Activated CD4-positive, CD25-positive, alpha-beta regulatory T cell treated with anti-CD3 and anti-CD28 coated beads, Interleukin-2, amount 50 U/mL, for 72 hours (primary cell): ENCODE measurements at regions not wholly inside any gene's neighbourhood (a gene's known extent, or its start where the extent isn't known, plus 50 kb on each side); places are given as distances from the start of the nearest gene placed in this dataset.

ENCODE experiments used
- DNase-seq: peaks from one replicate; pipeline ENCODE4 v3.0.0; 2021

DNA sequence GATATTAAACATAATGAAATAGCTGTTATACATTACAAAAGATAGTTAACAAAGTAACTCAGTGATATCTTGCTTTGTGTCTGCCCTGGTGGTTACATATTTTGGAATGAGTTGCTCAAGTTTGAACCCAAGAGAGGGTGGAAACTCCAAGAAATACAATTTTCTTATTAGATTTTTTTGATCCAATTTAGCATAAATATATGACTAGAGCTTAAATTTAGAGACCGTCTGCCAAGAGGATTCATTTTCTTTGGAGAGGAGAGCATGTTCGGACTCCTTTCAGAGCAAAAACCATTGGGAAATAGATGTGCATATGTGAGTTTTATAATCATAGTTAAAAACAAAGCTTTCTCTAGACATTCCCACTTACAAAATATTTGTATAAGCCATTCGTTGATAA, 353.4 kb downstream of the EPM2A start:
- no peak for DNase-seq

DNA sequence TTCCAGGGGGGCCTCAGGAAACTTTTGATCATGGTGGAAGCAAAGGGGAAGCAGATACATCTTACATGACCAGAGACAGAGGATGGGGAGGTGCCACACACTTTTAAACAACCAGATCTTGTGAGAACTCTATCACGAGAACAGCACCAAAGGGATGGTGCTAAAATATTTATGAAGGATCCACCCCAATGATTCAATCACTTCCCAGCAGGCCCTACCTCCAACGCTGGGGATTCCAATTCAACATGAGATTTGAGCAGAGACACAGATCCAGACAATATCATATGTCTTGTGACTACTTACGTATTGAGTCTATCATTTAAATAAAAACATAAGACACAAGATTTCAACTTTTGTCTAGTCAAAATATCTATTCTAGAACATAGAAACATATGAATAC, 351.9 kb downstream of the EPM2A start:
- no peak for DNase-seq

DNA sequence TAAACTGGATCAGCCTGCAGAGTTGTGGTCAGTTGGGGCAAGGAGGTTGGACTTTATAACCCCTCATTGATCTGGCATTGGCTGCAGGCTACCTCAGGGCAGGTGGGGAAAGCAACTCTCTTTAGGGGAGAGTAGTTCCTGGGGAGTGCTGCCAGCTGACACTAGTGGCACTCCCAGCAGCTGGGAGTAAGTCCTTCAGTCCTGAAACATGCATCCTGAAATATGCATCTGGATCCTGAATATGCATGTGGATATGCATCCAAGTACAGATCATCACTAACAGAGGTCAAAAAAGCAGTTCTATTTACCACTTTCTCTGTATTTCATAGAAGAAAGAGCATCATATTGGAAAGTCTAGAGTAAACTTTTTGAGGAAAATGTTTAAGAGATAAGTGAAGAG, 350.8 kb downstream of the EPM2A start:
- DNase-seq = no peak

DNA sequence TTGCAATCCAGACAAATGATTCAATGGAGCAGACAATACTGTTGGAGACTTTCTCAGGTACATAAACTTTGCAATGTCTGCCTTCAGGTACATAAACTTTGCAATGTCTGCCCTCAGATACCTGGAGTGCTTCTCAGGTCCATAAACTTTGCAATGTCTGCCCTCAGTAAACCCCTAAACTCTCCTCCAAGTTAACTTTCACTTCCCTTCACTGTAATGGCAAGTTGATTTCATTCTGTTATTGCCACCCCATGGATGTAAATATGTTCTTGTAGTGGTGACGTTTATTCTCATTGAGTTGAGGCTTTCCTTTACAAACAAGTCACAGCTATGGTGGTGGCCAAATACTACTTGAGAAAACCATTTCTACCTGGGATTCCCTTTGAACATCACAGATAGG, 338.8 kb downstream of the EPM2A start:
- DNase-seq = no peak

DNA sequence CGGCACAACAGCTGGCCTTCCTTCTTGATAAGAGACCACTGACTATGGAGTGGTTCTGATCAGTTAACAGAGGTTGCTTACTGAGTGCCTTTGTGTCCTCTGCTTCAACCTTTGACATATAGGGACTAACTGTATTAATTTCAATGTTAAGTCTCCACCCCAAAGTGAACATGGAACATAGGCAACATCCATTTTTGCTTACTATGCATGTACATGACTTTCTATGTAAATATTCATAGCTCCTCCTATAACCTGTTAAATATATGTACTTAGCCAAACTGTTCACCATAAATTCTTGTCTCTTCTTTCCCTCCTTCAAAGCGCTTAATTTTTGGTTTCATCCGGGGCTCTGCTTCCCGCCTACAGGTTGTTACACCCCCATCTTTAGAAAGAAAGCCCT, 334.8 kb downstream of the EPM2A start:
- no peak for DNase-seq

DNA sequence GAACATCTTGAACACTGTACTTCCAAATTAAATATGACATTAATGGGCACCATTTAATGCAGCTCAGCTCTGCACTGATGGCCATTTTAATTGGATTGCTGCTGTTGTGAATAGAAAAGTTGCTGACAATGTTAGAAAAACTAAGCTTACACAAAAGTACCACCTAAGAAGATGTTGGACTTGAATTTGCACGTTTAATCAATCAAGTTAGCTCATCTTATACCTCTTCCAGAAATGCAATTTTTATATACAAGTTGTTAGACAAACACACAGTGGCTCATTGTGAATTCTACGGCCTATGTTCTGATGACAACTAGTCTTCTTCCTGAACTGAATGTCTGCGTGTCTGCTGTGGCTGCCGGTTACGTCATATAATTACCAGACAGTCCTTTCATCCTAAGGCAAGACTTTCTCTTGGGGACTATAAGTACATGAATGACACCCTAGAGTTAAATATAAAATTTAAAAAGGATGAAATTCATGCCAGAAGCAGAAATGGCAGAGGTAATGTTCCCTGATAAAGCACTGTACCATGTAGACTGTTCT, 330.2 kb downstream of the EPM2A start:
- no peak for DNase-seq

DNA sequence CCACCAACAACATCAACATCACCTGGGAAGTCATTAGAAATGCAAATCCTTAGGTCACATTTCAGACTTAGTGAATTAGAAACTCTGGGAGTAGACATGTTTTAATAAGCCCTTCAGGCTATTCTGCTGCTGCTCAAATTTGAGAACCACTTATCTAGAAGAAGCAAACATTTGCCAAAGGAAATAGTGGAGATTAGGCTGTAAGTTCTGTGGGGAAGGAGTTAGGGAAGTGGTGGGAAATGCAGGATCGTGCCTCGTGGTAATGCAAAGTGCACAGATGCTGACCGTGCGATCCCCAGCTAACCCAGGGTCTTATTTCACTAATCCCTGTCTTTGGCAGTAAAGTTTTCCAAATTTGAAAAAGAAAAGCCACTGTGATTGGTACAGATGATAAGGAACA, 328.5 kb downstream of the EPM2A start:
- DNase-seq = no peak

DNA sequence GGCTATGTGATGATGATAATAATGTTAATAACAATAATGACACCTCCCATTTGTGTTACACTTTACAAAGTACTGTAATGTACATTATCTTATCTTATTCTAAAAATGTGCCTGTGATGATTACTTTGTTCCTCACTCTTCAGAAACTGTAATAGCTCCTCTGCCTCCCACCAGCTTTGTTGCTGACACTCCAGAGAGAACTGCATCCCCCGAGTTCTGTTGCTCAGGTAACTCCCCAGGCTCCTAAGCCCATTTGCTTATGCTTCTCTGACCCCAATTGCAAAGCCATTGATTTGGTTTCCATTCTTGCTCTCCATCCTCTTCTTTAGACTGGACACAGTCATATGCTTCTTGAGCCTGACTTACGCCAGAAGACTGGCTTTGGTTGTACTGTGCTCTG, 319.7 kb downstream of the EPM2A start:
- no peak for DNase-seq

DNA sequence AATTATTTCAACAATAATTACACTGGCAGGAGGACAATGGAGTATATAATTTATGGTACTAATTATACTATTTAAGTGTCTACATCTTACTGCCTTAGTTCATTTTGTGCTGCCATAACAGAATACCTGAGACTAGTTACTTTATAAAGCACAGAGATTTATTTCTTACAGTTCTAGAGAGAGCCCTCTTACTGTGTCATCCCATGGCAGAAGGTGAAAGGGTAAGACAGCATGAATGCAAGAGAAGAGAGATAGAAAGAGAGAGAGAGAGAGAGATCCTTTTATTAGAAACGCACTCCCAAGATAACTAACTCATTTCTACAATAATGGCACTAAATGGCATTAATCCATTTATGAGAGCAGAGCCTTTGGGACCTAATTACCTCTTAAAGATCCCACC, 314.7 kb downstream of the EPM2A start:
- no peak for DNase-seq

DNA sequence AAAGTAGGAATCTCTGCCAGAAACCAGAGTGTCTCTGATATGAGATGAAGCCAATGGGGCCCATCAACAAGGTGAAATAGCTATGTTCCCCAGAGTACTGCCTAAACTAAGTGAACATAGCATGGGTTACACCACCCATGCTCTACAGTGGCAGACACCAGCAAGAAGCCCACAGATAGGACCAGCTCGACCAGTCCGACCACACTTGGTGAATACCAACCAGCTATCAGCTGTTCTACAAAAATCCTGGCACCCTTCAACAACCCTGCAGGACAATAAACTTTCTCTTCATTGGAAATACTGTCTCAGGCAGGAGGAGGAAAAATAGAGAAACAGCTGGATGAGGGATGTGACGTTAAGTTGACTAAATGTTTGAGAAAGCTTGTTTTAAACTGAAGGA, 311.4 kb downstream of the EPM2A start:
- no peak for DNase-seq

DNA sequence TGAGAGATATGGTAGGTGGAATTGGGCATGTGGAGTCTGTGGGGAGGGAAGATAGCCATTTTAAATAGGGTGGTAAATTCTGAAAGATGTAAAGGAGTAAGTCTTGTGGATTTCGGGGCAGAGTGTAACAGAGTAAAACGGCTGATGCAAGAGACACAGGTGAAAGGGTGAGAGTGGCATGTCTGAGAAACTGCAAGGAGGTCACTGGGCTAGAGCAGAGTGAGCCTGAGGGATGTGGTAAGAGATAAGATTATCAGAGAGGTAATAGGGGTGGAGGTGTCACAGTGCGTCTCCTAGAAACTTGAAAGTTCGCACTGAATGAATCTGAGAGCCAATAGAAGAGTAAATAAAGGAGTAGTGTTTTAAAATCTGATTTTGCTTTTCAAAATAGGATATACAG, 308.1 kb downstream of the EPM2A start:
- DNase-seq = no peak

DNA sequence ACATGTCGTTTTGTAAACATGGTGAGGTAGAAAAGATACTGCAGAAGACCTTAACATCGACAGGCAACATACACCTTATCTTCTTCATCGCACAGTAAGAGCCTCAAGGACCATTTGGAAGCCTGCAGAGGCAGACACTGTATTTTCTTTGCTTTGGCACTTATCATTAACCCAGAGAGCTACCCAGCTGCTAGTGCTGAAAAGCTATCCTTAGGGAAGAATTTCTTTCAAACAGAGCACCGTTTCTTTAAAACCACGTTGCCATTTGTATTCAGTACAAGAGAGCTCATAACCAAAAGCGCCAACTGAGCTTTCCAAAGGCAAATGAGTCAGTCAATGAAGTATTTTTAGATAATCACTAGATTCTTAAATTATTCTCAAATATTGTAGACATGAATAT, 306.6 kb downstream of the EPM2A start:
- no peak for DNase-seq

DNA sequence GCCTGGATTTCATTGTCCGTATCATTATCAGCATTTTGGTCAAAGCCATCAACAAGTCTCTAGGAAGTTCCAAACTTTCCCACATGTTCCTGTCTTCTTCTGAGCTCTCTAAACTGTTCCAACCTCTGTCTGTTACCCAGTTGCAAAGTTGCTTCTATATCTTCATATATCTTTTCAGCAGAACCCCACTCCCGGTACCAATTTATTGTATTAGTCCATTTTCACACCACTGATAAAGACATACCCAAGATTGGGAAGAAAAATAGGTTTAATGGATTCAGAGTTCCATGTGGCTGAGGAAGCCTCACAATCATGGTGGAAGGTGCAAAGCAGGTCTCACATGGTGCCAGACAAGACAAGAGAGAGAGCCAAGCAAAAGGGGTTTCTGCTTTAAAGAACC, 293.2 kb downstream of the EPM2A start:
- no peak for DNase-seq

DNA sequence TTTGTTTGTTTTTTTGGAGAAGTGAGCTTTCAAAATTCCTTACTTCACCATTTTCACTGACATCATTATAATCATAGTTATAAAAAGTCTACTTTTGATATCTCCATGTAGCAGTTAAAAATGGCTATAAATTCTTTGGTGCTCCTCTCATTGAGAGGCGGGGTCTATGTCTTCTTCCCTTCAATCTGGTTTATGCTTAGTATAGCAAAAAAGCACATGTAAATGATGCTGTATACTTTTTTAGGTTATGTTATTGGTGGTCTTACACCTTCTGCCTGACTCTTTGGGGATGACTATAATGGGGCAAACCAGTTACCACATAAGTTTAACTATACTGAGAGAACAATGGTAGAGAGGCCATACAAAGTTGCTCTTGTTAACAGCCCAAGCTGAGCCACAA, 289.6 kb downstream of the EPM2A start:
- DNase-seq = no peak

DNA sequence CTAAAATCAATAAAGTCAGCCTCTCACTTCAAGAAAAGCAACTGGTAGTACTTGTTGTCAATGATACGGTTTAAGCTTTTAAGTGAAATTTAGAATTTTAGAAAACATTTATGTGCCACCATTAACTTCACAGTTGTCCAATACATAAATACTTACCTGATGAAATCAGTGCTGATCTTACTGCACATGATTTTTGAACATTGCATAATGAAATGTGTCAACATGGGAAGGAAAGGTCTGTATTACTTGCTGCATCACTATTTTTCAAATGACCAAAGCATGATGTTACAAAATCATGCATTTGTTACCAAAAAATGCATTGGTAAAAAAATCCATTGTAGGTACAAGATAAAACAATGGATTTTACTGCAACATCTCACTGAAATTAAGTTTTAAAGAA, 284.3 kb downstream of the EPM2A start:
- no peak for DNase-seq

DNA sequence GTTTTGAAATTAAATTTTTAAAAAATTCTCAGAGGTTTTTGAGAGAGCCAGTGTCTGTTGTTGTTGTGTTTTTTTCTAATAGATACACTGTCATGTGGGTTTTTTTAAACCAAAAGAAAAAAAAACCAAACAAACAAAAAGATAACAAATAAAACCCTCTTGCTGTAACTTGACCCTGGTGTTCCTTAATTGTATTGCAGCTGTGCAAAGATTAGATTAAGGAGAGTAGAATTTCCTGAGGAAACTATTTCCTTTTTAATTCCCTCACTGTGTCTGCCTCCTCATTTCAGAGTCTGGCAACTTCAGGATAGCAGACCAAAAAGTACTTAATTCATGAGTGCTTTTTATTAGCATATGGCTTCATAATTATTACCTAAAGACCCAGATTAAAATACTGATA, 281.9 kb downstream of the EPM2A start:
- DNase-seq = no peak

DNA sequence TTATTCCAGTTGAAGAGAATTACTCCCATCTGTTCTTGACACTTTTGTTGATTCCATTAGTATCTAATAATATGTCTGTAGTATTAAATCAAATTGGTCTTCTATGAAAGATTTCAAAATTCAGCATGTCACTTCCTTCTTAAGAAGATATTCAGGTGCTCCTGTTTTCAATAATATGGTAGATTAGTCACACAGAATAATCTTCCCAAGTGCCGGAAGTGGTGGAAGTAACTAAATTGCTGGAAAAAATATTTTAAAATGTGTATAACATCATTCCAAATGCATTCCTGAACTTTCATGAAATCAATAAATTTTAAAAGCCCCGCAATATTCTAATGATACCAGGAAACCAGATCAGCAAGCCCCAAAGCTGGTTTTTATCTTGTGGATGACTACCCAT, 281.3 kb downstream of the EPM2A start:
- no peak for DNase-seq

DNA sequence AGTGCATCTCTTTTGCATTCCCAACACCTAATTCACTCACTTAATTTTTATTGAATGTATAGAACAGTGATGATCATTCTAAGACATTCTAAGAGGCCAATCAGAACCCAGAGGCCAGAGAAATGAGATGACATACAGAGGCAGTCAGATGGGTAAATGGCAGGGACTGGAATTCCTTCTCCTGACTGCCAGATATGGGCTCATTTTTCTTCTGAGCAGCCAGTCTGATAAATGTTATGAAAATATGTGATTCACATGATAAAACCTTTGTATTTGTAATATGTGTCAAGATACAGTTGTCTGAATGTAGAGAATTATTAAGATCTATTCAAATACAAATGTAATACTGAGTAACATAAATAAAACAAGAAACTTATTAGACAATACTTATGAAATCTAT, 277.8 kb downstream of the EPM2A start:
- DNase-seq = no peak

DNA sequence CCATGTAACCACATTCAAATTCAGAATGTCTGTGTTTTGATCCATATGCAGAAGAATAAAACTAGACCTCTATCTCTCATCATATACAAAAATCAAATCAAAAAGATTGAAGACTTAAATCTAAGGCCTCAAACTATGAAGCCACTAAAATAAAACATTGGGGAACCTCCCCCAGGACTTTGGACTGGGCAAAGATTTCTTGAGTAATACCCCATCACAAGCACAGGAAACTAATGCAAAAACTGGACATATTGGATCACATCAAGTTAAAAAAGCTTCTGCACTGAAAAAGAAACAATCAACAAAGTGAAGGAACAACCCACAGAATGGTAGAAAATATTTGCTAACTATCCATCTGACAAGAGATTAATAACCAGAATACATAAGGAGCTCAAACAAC, 266.8 kb downstream of the EPM2A start:
- no peak for DNase-seq

DNA sequence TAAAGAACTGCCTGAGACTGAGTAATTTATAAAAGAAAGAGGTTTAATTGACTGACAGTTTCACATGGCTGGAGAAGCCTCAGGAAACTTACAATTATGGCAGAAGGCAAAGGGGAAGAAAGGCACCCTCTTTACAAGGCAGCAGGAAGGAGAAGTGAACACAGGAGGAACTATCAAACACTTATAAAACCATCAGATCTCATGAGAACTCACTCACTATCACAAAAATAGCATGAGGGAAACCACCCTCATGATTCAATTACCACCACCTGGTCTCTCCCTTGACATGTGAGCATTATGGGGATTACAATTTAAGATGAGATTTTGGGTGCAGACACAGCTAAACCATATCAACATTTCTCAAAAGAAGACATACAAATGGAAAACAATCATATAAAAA, 266.3 kb downstream of the EPM2A start:
- DNase-seq = no peak

DNA sequence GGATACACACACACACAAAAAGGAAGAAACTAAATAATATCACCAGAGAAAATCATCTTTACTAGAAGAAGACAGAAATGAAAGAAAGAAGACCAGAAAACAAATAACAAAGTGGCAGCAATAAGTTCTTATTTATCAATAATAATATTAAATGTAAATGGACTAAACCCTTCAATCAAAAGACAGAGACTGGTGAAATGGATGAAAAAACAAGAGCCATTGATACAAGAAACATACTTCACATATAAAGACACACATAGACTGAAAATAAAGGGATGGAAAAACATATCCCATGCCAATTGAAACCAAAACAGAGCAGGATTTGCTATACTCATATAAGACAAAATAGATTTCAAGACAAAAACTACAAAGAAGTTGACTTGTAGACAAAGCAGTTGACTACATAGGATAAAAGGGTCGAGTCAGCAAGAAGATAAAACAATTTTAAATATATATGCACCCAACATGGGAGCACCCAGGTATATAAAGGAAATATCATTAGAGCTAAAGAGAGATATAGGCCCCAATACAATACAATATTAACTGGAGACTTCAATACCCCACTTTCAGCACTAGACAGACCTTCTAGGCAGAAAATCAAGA, 259.4 kb downstream of the EPM2A start:
- DNase-seq = no peak

DNA sequence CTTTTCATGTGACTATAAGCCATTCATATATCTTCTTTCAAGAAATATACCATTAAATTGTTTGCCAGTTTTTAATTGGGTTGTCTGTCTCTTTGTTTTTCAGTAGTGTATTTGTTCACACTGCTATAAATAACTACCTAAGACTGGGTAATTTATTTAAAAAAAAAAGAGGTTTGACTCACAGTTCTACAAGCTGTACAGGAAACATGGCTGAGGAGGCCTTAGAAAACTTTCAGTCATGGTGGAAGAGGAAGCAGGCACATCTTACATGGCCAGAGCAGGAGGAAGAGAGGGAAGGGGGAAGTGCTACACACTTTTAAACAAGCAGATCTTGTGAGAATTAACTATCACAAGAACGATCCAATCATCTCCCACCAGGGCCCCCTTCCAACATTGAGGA, 255.3 kb downstream of the EPM2A start:
- DNase-seq = no peak

DNA sequence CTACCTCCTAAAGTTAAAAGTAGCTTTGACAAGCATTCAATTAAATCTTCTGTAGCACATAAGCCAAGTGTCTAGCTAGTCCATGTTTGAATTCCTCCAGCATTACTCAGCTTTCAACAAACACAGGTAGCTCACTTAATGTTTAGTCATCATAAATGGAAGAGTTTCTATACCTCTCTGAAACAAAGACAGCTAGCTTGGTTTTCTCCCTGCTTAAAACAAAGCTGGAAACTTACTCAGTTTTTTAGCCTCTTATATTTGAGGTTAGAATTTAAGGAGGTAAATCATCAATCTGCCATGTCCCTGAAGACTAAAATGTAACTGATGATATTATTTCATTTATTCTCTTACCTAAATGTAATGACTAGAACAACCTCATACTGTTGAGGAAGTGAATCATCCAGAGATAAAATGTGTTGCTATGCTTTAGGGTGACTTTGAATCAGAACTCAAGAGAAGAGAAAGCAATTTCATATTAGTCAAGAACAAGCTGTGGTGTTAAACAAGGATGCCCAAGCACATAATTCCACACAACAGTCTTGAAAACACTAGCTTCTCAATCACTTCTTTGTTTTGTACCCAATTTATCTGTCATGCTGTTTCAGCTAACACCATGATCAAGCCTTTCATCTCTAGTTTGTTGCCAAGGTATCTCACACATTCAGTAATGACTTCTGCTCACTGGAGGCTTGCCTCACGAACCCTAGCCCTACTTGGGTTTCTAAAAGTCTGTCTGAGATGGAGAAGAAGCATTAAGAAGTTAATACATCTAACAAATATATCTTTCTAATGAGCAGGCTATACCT, 251.9 kb downstream of the EPM2A start:
- DNase-seq = no peak

DNA sequence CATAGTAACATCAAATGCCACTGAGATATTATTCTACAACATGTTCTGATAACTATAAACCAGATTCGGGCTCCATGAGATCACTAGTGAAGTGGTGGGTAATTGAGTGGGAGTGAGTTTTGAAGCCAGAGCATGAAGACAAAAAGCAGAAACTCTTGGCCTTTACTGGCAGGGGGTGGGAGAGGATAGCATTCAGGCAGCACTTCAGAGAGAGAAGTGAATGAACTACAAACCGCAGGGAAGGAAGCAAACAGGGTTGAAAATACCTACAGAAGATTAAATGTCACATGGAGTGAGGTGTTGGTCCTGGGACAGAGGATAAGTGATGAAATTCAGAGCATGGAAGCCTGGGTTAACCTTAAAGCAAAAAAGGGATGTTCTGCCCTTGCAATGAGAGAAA, 250.0 kb downstream of the EPM2A start:
- DNase-seq = no peak

DNA sequence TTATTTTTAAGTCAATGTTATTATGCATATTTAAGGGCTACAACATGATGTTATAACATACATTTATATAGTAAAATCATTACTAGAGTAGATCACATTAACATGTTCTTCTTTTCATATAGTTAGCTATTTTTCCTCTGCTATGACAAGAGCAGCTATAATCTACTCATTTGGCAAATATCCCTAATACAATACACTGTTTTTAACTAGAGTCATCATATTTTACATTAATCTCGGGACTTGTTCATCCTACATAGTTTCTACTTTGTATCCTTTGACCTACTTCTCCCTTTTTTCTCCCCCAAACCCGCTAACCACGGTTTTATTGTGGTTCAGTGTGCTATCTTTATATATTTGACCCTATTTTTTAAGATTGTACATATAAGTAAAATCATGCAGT, 249.0 kb downstream of the EPM2A start:
- no peak for DNase-seq
